ENCODE measurements at regions not wholly inside any gene's neighbourhood (a gene's known extent, or its start where the extent isn't known, plus 50 kb on each side); places are given as distances from the start of the nearest gene placed in this dataset.

DNA sequence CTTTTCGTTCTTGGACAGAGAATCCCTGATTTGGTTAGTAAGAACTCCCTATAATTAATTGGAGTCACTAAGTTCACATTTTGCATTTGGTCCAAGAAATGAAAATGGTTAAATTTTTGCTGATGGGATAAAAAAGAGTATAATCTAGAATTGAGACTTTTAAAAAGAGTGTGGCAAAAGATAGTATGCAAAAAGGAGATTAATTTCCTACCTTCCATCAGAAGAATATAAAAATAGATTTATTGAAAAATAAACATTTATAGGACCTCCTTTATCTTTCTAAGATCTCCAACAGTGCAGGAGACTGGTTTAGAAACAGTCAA, 105.5 kb upstream of the EEF1E1 start:
- TF ChIP-seq CTCF (IDR thresholded peaks at IDR 0.05) (no peak), POLR2A (IDR thresholded peaks at IDR 0.05) (no peak)
